ENCODE measurements at regions not wholly inside any gene's neighbourhood (a gene's known extent, or its start where the extent isn't known, plus 50 kb on each side); places are given as distances from the start of the nearest gene placed in this dataset.

- DNase-seq (ENCODE audit: low read depth in 2 of 2), result no peak
Measured at GRCh38 chr16:66212428-66212827, 154.1 kb upstream of the CDH5 start.

DNA sequence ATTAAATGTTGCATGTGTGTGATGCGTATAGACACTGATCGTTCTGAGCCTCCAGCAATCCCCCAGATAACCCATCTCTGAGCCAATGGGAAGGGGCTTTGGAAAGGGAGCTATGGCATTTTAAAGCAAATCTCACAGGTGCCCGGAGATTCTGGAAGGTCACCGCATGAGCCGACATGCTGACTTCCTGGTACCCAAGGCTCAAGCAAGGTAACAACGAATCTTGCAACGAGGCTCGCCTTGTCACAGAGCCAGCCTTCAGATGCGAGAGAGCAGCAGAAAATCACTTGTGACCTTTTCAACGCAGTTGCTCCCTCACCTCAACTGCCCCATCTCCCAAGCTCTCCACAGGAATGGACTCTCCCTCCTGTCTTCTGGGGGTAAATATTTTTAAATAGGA, 154.8 kb upstream of the CDH5 start:
- DNase-seq (ENCODE audit: low read depth in 2 of 2), result no peak

DNA sequence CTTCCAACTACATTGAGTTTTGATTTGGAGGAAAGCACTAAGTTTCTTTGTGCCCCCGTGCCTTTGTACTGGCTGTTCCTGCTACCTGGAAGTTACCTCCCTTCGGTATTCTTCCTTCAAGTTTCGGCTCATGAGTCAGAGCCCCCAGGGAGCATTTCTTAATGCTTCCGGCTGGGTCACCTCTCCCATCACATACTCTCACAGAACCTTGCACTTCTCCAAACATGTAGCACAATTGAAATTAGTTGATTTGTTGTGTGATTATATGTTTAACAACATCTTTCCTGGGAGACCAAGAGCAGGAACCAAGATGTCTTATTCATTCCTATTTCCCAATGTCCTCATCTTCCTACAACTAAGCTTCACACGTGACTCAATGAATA, 158.6 kb upstream of the CDH5 start:
- DNase-seq (ENCODE audit: low read depth in 2 of 2), result no peak

- peak in 1 of 2 donors; percentile 47 for DNase-seq (ENCODE audit: low read depth in 2 of 2)
Measured at GRCh38 chr16:66207139-66207882, 159.2 kb upstream of the CDH5 start.

- DNase-seq (ENCODE audit: low read depth in 2 of 2), result no peak
Measured at GRCh38 chr16:66206363-66206762, 160.1 kb upstream of the CDH5 start.

- DNase-seq (ENCODE audit: low read depth in 2 of 2), result no peak
Measured at GRCh38 chr16:66205287-66206231, 160.9 kb upstream of the CDH5 start.

DNA sequence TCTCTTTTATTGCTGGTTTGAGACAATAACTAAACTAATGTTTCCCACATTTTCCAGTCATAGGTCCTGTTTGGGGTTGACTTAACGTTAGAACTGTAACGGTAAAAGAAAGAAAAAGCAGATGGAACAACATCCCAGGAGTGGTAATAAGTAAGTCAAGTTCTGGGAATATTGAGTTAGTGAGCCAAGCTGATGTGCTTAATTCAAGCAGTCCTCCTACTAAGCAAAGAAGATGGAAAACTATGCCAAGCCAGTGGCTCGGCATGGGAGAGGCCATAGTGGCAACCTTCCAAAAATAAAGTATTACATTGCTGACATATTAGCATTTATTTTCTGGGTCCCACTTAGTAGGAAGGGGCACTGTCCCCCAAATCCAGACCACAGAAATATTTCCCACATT, 161.7 kb upstream of the CDH5 start:
- no peak for DNase-seq (ENCODE audit: low read depth in 2 of 2)

GRCh38 chr16:66203476-66203875, 163.0 kb upstream of the CDH5 start:
- no peak for DNase-seq (ENCODE audit: low read depth in 2 of 2)

DNA sequence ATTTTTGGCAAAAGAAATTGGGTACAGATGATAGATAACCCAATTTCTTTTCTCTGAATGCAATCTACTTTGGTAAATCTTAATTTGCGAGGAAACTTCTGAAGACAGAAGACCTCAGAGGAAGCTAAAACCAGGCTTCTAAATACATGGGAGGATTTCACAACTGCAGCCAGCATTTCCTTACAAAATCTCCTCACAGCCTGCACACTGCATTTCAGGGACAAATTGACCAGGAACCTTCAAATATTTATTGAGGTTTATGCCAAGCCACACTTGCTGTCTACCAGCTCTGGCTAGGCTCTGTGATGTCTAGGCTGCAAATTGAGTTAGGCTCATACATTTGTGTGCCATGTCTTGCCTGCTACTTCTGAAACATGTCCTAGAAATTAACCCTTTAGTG, 167.3 kb upstream of the CDH5 start:
- DNase-seq (ENCODE audit: low read depth in 2 of 2), result no peak

- DNase-seq (ENCODE audit: low read depth in 2 of 2), result no peak
Measured at GRCh38 chr16:66198641-66199040, 167.8 kb upstream of the CDH5 start.

GRCh38 chr16:66197668-66198278, 168.7 kb upstream of the CDH5 start:
- no peak for DNase-seq (ENCODE audit: low read depth in 2 of 2)

GRCh38 chr16:66196770-66197169, 169.7 kb upstream of the CDH5 start:
- no peak for DNase-seq (ENCODE audit: low read depth in 2 of 2)

DNA sequence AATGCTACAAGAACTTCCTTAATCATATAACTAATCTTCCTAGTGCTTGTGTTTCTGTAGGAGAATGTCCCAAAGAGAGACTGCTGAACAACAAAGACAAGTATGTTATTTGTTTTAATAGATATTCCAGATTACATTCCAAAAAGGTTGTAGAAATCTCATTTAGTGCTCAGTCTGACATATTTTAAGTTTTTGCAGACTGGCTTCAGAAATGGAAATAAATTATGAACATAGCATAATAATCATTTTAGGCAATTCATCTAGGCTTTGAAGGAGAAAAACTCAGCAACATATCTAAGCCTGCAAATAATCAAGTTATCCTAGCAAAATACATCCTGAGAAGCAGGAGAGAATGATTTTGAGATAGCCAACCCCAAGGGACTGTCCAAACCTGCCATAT, 171.6 kb upstream of the CDH5 start:
- DNase-seq (ENCODE audit: low read depth in 2 of 2), result no peak

GRCh38 chr16:66193543-66194229, 172.8 kb upstream of the CDH5 start:
- DNase-seq (ENCODE audit: low read depth in 2 of 2), result no peak

DNA sequence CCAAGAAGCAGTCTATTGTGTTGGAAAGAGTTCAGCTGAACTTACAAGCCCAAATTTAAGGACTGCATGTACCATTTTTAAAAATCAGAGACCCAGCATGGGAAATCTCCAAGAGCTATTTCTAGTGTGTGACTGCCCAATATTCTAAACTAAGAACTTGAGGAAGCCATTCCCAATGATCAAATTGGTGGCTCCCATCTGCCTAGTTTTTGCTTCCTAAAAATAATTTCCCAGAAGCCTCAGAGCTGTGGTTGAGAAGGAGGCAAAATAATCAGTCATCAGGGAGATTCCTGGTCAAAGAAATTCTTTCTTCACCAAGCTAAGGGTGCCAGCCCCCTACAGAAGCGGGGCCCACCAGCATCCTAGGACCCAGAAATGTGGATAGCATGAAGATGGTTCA, 176.1 kb upstream of the CDH5 start:
- no peak for DNase-seq (ENCODE audit: low read depth in 2 of 2)

DNA sequence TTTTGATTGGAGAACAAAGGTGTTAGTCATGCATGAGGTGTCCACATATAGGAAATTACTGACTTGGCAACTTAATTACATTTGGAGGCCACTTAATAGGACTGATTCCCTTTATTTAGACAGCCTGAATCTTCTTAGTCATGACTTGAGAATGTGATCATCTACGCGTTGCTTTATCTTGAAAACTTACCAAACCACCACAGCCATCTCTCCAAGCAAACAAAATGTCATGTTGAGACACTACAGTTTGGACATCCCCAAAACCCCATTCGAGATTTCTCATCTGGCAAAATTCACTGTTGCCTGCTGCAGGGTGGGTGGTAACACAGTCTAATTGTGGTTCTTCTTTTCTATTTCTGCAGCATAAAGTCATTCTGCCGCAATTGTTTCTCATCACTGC, 176.5 kb upstream of the CDH5 start:
- no peak for DNase-seq (ENCODE audit: low read depth in 2 of 2)

GRCh38 chr16:66188917-66189725, 177.4 kb upstream of the CDH5 start:
- DNase-seq (ENCODE audit: low read depth in 2 of 2), result no peak

DNA sequence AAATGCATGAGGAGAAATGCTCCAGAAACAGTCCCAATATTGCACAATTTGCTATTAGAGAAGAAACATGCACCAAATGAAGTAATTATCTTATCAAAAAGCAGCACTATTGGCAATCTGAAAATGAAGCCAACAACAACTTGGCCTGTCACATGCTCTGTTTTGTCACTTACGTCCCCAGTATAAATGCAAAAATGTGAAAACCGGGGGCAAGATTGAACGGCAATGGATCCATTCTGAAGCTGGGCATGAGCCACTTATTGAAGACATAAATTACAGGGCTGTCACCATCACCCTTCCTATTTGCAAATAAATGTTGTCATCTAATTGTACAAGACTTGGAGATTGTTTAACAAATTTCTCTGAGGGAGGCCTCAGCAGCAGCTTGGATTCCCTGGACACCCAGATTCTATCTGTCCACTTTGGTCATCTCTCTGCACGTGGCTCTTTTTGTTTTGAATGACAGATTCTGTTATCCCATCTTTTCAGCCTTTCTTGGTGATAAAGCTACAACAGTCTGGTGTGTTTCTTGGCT, 180.2 kb upstream of the CDH5 start:
- DNase-seq (ENCODE audit: low read depth in 2 of 2), result no peak

DNA sequence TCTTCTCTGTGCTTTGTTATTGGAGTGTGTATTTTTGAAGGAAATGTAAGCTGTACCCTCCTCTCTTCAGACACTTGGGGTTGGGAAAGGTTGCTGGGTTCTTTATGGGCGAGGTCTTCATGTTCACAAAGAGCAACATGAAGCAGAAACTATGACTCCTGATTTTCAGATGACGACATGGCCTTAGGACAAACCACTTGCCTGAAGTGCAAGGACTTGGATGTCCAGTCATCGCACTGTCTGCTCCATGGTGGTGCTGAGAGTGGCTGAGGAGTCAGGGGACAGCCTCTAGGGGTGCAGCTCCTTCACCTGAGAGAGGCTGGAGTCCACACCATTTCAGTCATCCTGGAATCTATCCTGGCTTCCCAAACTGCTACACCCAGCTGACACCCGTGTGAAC, 183.9 kb upstream of the CDH5 start:
- DNase-seq (ENCODE audit: low read depth in 2 of 2), result no peak

- DNase-seq (ENCODE audit: low read depth in 2 of 2), result no peak
Measured at GRCh38 chr16:66176731-66177130, 189.8 kb upstream of the CDH5 start.

DNA sequence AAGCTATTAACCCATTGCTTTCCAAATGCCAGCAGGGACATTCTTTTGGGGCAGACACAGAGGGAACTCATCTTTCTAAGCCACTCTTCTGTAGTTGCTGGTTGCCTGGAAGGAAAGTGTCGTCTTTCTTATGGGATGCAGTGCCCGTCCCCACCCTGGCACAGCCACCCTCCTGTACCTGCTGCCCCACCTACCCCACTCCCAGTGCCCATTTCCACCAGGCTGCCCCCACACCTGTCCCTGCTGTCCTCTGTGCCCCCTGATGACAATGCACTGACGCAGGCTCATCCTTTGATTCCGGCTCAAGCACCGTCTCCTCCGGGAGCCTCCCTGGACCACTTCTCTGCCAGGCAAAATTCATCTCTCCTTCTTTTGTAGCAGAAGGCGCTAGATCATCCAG, 190.4 kb upstream of the CDH5 start:
- DNase-seq (ENCODE audit: low read depth in 2 of 2), result no peak
